CD8-positive, alpha-beta memory T cell (primary cell): ENCODE measurements at regions not wholly inside any gene's neighbourhood (a gene's known extent, or its start where the extent isn't known, plus 50 kb on each side); places are given as distances from the start of the nearest gene placed in this dataset.

Experiments
- CTCF ChIA-PET: fragments of 350-600 bp; sonication (Branson Sonifier 250); formaldehyde crosslinking; loops from one replicate; lab custom pipeline; 2021; ENCODE audit warnings: antibody characterized with exemption; lab: Charles Lee
- POLR2A ChIA-PET: fragments of 350-600 bp; sonication (Branson Sonifier 250); formaldehyde crosslinking; loops from one replicate; lab custom pipeline; 2021; ENCODE audit warnings: antibody characterized with exemption; lab: Charles Lee
- DNase-seq, 5 donors: peaks; one replicate each; pipeline versions ENCODE4 v3.0.0 to v3.0.0-alpha.2; 2020 to 2022; ENCODE audit warnings: mixed read lengths in 1 of 5
- H3K27ac ChIP-seq: one replicate; pipeline ENCODE4 v1.7.0; 2013; ENCODE audit warnings: low read depth, mild to moderate bottlenecking, low read length, moderate library complexity
- H3K27me3 ChIP-seq: 2 replicates; pipeline ENCODE4 v1.7.0; 2013; ENCODE audit warnings: low read length, mild to moderate bottlenecking; ENCODE audit not compliant: insufficient read depth, poor library complexity, severe bottlenecking
- H3K36me3 ChIP-seq: 2 replicates; pipeline ENCODE4 v1.7.0; 2013; ENCODE audit warnings: mild to moderate bottlenecking, low read length, moderate library complexity; ENCODE audit not compliant: insufficient read depth
- H3K4me1 ChIP-seq: 2 replicates; pipeline ENCODE4 v1.7.0; 2013; ENCODE audit warnings: mild to moderate bottlenecking, low read length, moderate library complexity; ENCODE audit not compliant: insufficient read depth
- H3K4me3 ChIP-seq: 2 replicates; pipeline ENCODE4 v1.7.0; 2013; ENCODE audit warnings: mild to moderate bottlenecking, low read length
- H3K9me3 ChIP-seq: 2 replicates; pipeline ENCODE4 v1.7.0; 2013; ENCODE audit warnings: mild to moderate bottlenecking, low read length
- H3K27ac Mint-ChIP-seq, 8 donors: one replicate each; pipeline ENCODE4 v1.8.0; 2020 to 2021; ENCODE audit warnings: mixed read lengths in 8 of 8, mild to moderate bottlenecking in 6 of 8, inconsistent platforms in 3 of 8, moderate library complexity in 3 of 8
- H3K27me3 Mint-ChIP-seq, 2 donors: one replicate each; pipeline ENCODE4 v1.8.0; 2020 to 2021; ENCODE audit warnings: mixed read lengths in 2 of 2, mild to moderate bottlenecking in 1 of 2, moderate library complexity in 1 of 2
- H3K36me3 Mint-ChIP-seq, 3 donors: one replicate each; pipeline ENCODE4 v1.8.0; 2020 to 2021; ENCODE audit warnings: mixed read lengths in 3 of 3, inconsistent platforms in 1 of 3, mild to moderate bottlenecking in 1 of 3
- H3K4me1 Mint-ChIP-seq, 3 donors: one replicate each; pipeline ENCODE4 v1.8.0; 2020 to 2021; ENCODE audit warnings: mixed read lengths in 3 of 3, inconsistent platforms in 1 of 3, mild to moderate bottlenecking in 1 of 3
- H3K4me3 Mint-ChIP-seq, 7 donors: one replicate each; pipeline ENCODE4 v1.8.0; 2020 to 2021; ENCODE audit warnings: mixed read lengths in 7 of 7, mild to moderate bottlenecking in 6 of 7, moderate library complexity in 4 of 7, inconsistent platforms in 2 of 7
- H3K9me3 Mint-ChIP-seq, 5 donors: one replicate each; pipeline ENCODE4 v1.8.0; 2020 to 2022; ENCODE audit warnings: mixed read lengths in 5 of 5, mild to moderate bottlenecking in 3 of 5, moderate library complexity in 2 of 5, inconsistent platforms in 1 of 5

DNA sequence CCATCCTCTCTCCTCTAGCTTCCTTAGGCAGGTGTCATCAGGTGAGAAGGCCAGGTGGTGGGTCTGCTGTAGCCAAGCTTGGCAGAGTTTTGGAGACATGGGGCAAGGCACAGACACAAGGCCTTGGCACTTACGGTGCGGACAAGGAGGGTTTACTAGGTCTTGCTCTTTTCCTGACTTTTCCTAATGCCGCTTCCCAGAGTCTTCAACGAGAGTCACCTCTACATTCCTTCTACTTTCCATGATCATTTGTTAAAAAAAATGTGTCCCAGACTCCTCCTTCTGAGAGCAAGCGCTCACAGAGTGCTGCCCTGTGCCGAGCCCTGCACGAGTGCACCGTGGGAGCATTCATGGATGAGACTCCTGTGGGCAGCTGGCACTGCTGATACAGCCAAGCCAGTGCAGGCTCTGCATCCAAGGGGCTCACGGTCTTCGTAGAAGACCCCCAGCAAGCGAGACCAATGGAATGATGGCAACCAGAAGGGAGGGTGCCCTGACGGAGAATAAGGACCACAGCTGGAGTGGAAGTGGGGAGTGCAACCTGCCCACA, 243.0 kb upstream of the MKI67 start:
- Mint-ChIP-seq H3K27ac (no peak overlapping the region), H3K9me3 (peaks cover 0 to 2% (median 0%) of the 10 kb centered on the region in 5 donors), H3K36me3 (no peaks in the 10 kb centered on the region), H3K27me3 (peaks cover 7 to 14% of the 10 kb centered on the region in 2 donors), H3K4me1 (peaks cover 0 to 10% (median 9%) of the 10 kb centered on the region in 3 donors), H3K4me3 (no peak overlapping the region)
- no peaks in the 10 kb centered on the region for H3K27me3 ChIP-seq
- CTCF ChIA-PET = no interaction called here
- H3K9me3 ChIP-seq = no peaks in the 10 kb centered on the region
- no peak for DNase-seq
- POLR2A ChIA-PET = no interaction called here
- no peaks in the 10 kb centered on the region for H3K36me3 ChIP-seq
- no peak overlapping the region for H3K27ac ChIP-seq
- H3K4me3 ChIP-seq = no peak overlapping the region
- no peaks in the 10 kb centered on the region for H3K4me1 ChIP-seq

DNA sequence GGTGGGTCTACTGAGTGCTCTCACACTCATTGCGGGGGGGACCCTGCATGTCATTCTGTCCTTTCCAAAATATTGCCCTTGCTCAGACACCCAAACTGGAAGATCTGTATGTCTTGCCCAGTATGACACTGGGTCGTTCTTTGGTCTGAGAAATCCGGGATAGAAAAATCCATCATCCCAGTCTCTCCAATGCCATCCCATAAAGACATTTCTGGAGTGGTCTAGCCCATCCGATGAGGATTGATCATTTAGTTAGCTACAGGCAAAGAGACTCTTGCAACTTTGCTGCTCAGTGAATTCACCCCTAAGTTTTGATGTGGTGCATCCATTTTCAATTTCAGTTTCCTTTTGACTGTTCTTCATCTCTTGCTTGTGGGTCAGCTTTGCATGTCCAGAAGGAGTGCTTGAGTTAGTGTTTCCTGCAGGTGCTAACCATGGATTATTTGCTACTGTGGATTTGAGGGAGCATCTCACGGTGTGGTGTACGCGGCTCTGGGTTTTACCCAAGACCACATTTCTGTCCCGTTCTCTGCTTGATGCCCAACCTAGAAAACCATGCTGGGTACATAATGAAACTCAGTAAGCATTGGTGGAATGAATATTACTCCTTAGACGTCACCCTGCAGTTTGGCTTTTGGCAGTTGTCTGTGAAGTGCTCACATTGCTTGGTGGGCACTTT, 247.0 kb upstream of the MKI67 start:
- Histone ChIP-seq H3K36me3 (no peaks in the 10 kb centered on the region), H3K27me3 (no peaks in the 10 kb centered on the region), H3K4me3 (no peak overlapping the region), H3K9me3 (no peaks in the 10 kb centered on the region), H3K27ac (no peak overlapping the region), H3K4me1 (no peaks in the 10 kb centered on the region)
- Mint-ChIP-seq H3K27ac (no peak overlapping the region), H3K4me1 (peaks cover 0 to 10% (median 9%) of the 10 kb centered on the region in 3 donors), H3K36me3 (no peaks in the 10 kb centered on the region), H3K27me3 (peaks cover 12 to 17% of the 10 kb centered on the region in 2 donors), H3K4me3 (peak overlapping the region in 2 of 7 donors; percentile 4 to 49), H3K9me3 (peaks cover 0 to 2% (median 0%) of the 10 kb centered on the region in 5 donors)
- CTCF ChIA-PET = no interaction called here
- POLR2A ChIA-PET = no interaction called here
- DNase-seq = no peak

DNA sequence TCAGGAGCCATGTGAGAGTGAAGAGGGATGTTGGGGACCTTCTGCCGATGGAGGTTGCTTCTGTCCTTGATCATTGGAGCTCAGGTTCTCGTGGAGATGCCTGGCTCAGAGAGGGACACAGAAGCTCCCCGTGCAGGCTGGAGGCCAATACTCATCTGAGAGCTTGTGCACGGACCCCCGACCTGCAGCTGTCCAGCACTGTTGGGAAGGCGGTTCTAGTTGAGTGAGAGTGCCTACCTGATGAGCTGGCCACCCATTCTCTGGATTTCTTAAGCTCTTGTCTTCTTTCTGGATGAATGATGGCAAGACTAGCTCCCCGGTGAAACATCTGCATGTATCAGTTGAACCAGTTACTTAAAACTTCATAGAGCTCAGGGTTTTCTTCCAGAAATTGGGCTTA, 247.6 kb upstream of the MKI67 start:
- Mint-ChIP-seq H3K27me3 (peaks cover 12 to 17% of the 10 kb centered on the region in 2 donors), H3K4me3 (no peak overlapping the region), H3K27ac (no peak overlapping the region), H3K9me3 (peaks cover 0 to 2% (median 0%) of the 10 kb centered on the region in 5 donors), H3K36me3 (no peaks in the 10 kb centered on the region), H3K4me1 (peaks cover 0 to 10% (median 9%) of the 10 kb centered on the region in 3 donors)
- Histone ChIP-seq H3K36me3 (no peaks in the 10 kb centered on the region), H3K4me1 (no peaks in the 10 kb centered on the region), H3K27ac (no peak overlapping the region), H3K27me3 (no peaks in the 10 kb centered on the region), H3K9me3 (no peaks in the 10 kb centered on the region), H3K4me3 (no peak overlapping the region)
- POLR2A ChIA-PET = no interaction called here
- CTCF ChIA-PET = no interaction called here
- no peak for DNase-seq

DNA sequence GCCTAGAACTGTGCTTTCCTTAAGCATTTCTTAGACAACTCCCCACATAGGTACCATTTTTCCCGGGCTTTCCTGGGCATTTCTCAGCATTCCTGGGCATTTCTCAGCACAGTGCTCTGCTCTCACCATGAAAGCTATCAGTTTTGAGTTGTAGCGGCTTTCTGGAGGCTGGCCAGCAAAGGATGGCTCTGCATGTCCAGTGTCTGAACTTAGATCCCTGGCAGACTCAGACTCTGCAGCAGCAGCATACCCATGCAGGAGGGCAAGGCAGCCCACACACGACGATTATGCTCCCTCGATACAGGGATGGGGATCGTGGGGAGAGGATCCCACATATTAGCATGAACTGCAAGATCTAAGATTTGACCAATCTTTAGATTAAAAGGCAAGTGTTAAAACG, 248.9 kb upstream of the MKI67 start:
- H3K4me1 Mint-ChIP-seq = peaks cover 0 to 10% (median 9%) of the 10 kb centered on the region in 3 donors
- H3K27ac Mint-ChIP-seq = no peak overlapping the region
- H3K36me3 Mint-ChIP-seq = no peaks in the 10 kb centered on the region
- CTCF ChIA-PET = no interaction called here
- DNase-seq = no peak
- Histone ChIP-seq H3K27ac (no peak overlapping the region), H3K36me3 (no peaks in the 10 kb centered on the region), H3K27me3 (no peaks in the 10 kb centered on the region), H3K9me3 (no peaks in the 10 kb centered on the region), H3K4me1 (no peaks in the 10 kb centered on the region), H3K4me3 (no peak overlapping the region)
- H3K4me3 Mint-ChIP-seq = no peak overlapping the region
- peaks cover 0 to 2% (median 0%) of the 10 kb centered on the region in 5 donors for H3K9me3 Mint-ChIP-seq
- H3K27me3 Mint-ChIP-seq = peaks cover 12 to 24% of the 10 kb centered on the region in 2 donors
- POLR2A ChIA-PET = no interaction called here

DNA sequence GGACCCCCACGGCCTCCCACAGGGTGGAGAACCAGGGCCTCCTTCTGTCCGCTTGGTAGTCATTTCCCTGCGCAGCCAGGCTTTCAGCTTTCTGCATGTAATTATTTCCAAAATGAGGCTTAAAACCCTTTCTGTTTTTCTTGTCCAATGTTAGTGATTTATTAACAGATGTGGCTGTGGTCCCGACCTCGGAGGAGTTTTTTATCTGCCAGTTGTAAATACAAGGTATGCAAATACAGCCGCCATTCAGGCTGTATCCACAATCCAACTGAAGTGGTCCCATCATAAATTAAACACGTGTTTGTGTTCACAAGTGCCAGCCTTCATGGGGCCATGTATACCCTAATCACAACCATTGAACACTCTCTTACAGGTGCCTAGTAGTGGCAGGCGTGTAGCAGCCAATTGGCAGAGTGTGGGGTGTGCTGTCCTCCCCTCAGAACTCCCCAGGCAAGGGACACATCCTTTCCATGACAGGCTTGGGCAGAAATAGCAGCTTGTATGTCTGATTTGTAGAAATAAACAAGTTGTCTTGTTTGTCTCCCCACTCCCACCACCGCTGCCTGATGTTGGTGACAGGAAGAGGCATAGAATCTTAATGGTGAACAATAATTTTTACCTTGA, 251.3 kb upstream of the MKI67 start:
- Mint-ChIP-seq H3K27me3 (peaks cover 6 to 27% of the 10 kb centered on the region in 2 donors), H3K9me3 (peaks cover 0 to 1% (median 0%) of the 10 kb centered on the region in 5 donors), H3K27ac (no peak overlapping the region), H3K4me3 (no peak overlapping the region), H3K36me3 (no peaks in the 10 kb centered on the region), H3K4me1 (peaks cover 0 to 10% (median 9%) of the 10 kb centered on the region in 3 donors)
- Histone ChIP-seq H3K36me3 (no peaks in the 10 kb centered on the region), H3K9me3 (no peaks in the 10 kb centered on the region), H3K4me3 (no peak overlapping the region), H3K27me3 (no peaks in the 10 kb centered on the region), H3K4me1 (no peaks in the 10 kb centered on the region), H3K27ac (no peak overlapping the region)
- POLR2A ChIA-PET = no interaction called here
- no peak for DNase-seq
- CTCF ChIA-PET = no interaction called here

DNA sequence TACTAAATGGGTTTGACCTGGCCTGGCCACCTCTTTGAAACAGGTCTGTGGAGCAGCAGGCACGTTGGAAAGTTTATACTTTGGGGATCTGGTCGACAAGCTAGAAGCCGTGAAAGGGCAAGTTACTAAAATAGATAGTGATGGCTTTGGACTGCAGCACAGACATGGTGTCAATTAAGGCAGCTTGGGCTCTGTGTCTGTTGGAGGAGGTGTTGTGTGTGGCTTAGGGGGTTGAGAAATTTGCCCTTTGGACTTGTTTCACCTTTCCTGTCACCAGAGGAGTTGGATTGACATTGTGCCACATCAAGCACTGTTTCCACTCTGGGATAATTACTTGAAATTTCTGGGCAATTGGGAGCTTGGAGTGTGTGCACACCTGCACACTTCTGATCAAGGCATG, 251.8 kb upstream of the MKI67 start:
- Mint-ChIP-seq H3K27me3 (peaks cover 2 to 27% of the 10 kb centered on the region in 2 donors), H3K36me3 (no peaks in the 10 kb centered on the region), H3K27ac (no peak overlapping the region), H3K4me1 (peaks cover 0 to 7% (median 6%) of the 10 kb centered on the region in 3 donors), H3K9me3 (peaks cover 0 to 1% (median 0%) of the 10 kb centered on the region in 5 donors), H3K4me3 (no peak overlapping the region)
- H3K4me3 ChIP-seq = no peak overlapping the region
- POLR2A ChIA-PET = no interaction called here
- H3K4me1 ChIP-seq = no peaks in the 10 kb centered on the region
- no peak overlapping the region for H3K27ac ChIP-seq
- H3K36me3 ChIP-seq = no peaks in the 10 kb centered on the region
- H3K9me3 ChIP-seq = no peaks in the 10 kb centered on the region
- DNase-seq = no peak
- H3K27me3 ChIP-seq = no peaks in the 10 kb centered on the region
- CTCF ChIA-PET = no interaction called here

DNA sequence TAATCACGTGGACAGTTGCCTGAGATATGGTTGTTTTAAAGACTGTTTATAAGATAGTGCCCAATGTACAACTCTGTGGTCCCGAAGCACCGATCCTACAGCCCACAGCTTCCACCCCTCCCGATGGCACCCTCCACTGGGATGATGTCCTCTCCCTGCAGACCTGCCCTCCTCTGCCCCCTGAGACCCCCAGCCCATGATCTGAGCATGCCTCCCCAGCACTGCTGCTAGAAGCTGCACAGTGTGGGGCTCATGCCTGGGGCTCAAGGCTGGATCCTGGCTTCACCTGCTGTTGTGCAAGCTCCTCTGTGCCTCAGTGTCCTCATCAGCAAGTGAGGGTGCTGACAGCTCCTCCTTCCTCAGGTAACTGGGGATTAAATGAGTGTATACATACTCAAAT, 254.7 kb upstream of the MKI67 start:
- Histone ChIP-seq H3K27me3 (no peaks in the 10 kb centered on the region), H3K27ac (no peak overlapping the region), H3K4me3 (no peak overlapping the region), H3K9me3 (no peaks in the 10 kb centered on the region), H3K36me3 (no peaks in the 10 kb centered on the region), H3K4me1 (no peaks in the 10 kb centered on the region)
- ChIA-PET CTCF (no interaction called here), POLR2A (no interaction called here)
- no peak for DNase-seq
- Mint-ChIP-seq H3K36me3 (no peaks in the 10 kb centered on the region), H3K9me3 (peaks cover 0 to 5% (median 2%) of the 10 kb centered on the region in 5 donors), H3K27ac (no peak overlapping the region), H3K27me3 (peaks cover 0 to 16% of the 10 kb centered on the region in 2 donors), H3K4me3 (no peak overlapping the region), H3K4me1 (no peaks in the 10 kb centered on the region)

DNA sequence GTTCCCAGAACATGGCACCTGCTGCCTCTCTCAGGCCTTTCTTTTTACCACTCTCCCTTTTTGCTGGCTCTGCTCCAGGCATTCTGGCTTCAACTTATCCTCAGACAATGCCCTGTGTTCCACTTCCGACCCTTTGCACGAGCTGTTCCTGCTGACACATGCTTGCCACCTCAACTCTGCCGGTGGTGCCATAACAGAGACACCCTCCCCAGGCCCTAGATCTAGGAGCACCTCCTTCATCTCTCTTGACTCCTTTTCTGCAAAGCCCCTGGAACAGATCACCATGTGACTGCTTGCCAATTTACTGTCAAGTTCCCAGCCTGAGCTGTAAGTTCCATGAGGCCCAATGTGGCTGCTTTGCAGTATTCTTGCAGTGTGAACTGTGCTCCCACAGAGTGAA, 256.0 kb upstream of the MKI67 start:
- H3K4me3 Mint-ChIP-seq = no peak overlapping the region

More for the DNA sequence above, 256.0 kb upstream of the MKI67 start:
- no peaks in the 10 kb centered on the region for H3K4me1 Mint-ChIP-seq
- Histone ChIP-seq H3K9me3 (no peaks in the 10 kb centered on the region), H3K27me3 (no peaks in the 10 kb centered on the region), H3K36me3 (no peaks in the 10 kb centered on the region), H3K4me1 (no peaks in the 10 kb centered on the region), H3K4me3 (no peak overlapping the region), H3K27ac (no peak overlapping the region)
- ChIA-PET POLR2A (no interaction called here), CTCF (no interaction called here)
- H3K9me3 Mint-ChIP-seq = peaks cover 0 to 5% (median 2%) of the 10 kb centered on the region in 5 donors
- DNase-seq = no peak
- H3K36me3 Mint-ChIP-seq = no peaks in the 10 kb centered on the region
- peaks cover 0 to 13% of the 10 kb centered on the region in 2 donors for H3K27me3 Mint-ChIP-seq
- no peak overlapping the region for H3K27ac Mint-ChIP-seq
